Left ventricle myocardium inferior (tissue), 1 donor: ENCODE measurements at regions not wholly inside any gene's neighbourhood (a gene's known extent, or its start where the extent isn't known, plus 50 kb on each side); places are given as distances from the start of the nearest gene placed in this dataset.

ENCODE experiments used
- DNase-seq: peaks from one replicate; pipeline ENCODE4 v3.0.0-alpha.2; 2020
- H3K27ac ChIP-seq: fragments of 200-600 bp; replicated peaks from 2 replicates; pipeline ENCODE4 v1.8.0; 2021
- H3K27me3 ChIP-seq: fragments of 200-600 bp; 2 replicates; pipeline ENCODE4 v1.8.0; 2021; ENCODE audit warnings: low read depth
- H3K36me3 ChIP-seq: fragments of 200-600 bp; 2 replicates; pipeline ENCODE4 v1.8.0; 2021
- H3K4me1 ChIP-seq: fragments of 200-600 bp; 2 replicates; pipeline ENCODE4 v1.8.0; 2021
- H3K4me3 ChIP-seq: fragments of 200-600 bp; 2 replicates; pipeline ENCODE4 v1.8.0; 2021; ENCODE audit warnings: mild to moderate bottlenecking, moderate library complexity
- H3K9me3 ChIP-seq: fragments of 200-600 bp; replicated peaks from 2 replicates; pipeline ENCODE4 v1.8.0; 2021
- intact Hi-C: fragments of 100-400 bp; cut with micrococcal nuclease; formaldehyde crosslinking; loops from one replicate; pipeline ENCODE4 v1.11.0; 2022
- TF ChIP-seq, protein P1 (sequence below): fragments of 200-600 bp; IDR thresholded peaks from 2 replicates; pipeline ENCODE4 v1.8.0; 2021; ENCODE audit warnings: antibody characterized with exemption, mild to moderate bottlenecking, borderline replicate concordance
- donor health status: DM: no; HTN: yes; CAD: no; lungs with severe emphysema.

DNA sequence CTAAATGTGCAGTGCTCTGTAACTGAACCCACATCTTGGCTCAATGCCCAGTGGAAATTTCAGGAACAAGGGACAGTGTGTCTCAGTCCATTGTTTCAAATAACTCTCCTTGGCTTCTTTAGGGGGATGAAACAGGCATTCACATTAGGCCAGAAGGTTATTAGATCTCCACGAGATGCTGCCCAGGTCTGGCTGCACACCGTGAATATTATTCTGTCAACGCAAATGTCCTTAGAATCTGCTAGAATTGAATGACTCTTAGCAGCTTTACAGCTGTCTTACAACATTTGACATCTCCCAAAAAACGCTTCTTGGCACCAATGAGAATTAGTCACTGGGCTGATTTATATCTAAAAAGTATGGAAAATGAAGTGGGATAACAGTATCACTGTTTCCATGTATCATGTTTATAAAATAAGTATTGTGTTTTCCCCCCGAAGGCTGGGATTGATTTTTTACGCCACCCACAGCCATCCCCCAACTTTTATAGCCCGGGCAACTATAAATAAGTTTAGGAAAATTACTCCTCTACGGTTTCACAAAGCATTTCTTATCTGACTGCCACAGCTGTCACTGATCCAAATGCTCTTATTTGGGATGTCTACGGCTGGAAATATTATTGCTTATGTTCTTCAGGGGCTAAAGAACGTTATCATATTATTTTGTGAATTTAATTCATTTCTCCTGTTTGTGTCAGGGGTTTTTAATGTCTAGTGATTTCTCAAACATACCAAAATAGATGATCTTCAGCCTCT lies 559.7 kb upstream of the FAT1 start:
- no peaks in the 10 kb centered on the region for H3K9me3 ChIP-seq
- intact Hi-C loops: no loop called here
- no peak for DNase-seq
- H3K27me3 ChIP-seq: no peaks in the 10 kb centered on the region
- H3K4me1 ChIP-seq: no peaks in the 10 kb centered on the region
- H3K4me3 ChIP-seq: no peak overlapping the region
- H3K27ac ChIP-seq: peak overlapping the region; percentile 57
- H3K36me3 ChIP-seq: no peaks in the 10 kb centered on the region
- TF ChIP-seq, protein P1, sequence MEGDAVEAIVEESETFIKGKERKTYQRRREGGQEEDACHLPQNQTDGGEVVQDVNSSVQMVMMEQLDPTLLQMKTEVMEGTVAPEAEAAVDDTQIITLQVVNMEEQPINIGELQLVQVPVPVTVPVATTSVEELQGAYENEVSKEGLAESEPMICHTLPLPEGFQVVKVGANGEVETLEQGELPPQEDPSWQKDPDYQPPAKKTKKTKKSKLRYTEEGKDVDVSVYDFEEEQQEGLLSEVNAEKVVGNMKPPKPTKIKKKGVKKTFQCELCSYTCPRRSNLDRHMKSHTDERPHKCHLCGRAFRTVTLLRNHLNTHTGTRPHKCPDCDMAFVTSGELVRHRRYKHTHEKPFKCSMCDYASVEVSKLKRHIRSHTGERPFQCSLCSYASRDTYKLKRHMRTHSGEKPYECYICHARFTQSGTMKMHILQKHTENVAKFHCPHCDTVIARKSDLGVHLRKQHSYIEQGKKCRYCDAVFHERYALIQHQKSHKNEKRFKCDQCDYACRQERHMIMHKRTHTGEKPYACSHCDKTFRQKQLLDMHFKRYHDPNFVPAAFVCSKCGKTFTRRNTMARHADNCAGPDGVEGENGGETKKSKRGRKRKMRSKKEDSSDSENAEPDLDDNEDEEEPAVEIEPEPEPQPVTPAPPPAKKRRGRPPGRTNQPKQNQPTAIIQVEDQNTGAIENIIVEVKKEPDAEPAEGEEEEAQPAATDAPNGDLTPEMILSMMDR: no peak

DNA sequence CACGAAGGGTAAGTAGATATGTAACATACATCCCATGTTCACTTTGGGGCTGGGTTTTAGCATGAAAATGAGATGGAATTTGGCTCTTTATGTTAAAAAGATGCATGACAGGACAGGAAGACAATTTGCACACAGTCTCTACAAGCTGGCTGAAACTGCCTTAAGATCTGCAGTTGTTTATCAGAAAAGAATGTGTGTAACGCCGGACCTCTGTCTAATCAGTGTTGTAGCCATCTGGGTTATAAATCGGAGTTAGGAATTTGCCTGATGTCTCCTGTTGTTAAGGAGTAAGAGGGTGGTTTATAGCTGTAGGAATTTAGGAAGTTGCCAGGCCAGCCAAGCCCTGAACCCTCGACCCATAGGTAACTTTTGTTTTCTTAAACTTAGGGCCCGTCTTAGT lies 562.9 kb upstream of the FAT1 start:
- H3K27me3 ChIP-seq: no peaks in the 10 kb centered on the region
- intact Hi-C loops: no loop called here
- H3K4me3 ChIP-seq: no peak overlapping the region
- no peak for DNase-seq
- no peaks in the 10 kb centered on the region for H3K4me1 ChIP-seq
- no peak overlapping the region for H3K27ac ChIP-seq
- TF ChIP-seq, protein P1: no peak
- no peaks in the 10 kb centered on the region for H3K36me3 ChIP-seq
- peaks cover 7% of the 10 kb centered on the region for H3K9me3 ChIP-seq

DNA sequence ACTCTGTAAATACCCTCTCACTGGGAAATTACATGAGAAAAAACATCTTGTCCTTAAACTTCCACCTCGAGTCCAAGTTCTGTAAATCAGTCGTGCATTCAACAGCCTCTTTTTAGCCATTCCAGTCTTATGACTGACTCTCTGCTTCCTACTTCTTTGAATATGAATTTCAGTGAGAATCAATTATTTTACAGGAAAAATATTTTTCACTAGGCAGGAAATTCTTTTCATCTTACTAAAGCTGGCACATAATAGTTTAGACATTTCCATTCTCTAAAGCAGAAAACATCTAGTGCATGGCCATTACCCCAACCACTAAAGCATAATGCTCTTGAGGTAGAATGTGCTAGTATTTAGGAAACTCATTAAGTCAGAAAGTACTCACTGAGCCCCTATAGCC lies 565.7 kb upstream of the FAT1 start:
- H3K27ac ChIP-seq: no peak overlapping the region
- no peaks in the 10 kb centered on the region for H3K27me3 ChIP-seq
- H3K9me3 ChIP-seq: peaks cover 11% of the 10 kb centered on the region
- TF ChIP-seq, protein P1: no peak
- H3K4me1 ChIP-seq: no peaks in the 10 kb centered on the region
- DNase-seq: no peak
- H3K4me3 ChIP-seq: no peak overlapping the region
- intact Hi-C loops: no loop called here
- H3K36me3 ChIP-seq: no peaks in the 10 kb centered on the region

DNA sequence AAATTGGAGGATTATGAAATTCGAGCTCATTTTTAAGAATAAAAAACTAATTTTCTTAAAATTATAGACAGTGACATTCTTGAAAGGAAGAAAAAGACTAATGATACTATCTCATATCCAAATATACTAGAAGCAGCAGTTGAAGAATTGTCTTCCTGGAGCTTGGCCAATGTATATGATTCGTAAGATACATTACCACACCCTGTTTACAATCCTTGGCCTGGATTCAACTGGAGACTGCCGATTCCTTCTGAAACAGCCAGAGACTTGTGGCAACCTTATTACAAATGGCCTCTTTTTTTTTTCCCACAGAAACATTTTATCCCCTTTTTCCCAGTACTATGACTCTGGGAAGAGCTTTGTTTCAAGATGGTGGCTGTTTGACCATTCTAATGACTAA lies 571.2 kb upstream of the FAT1 start:
- Histone ChIP-seq H3K4me3 (no peak overlapping the region), H3K4me1 (no peaks in the 10 kb centered on the region), H3K36me3 (no peaks in the 10 kb centered on the region), H3K27ac (no peak overlapping the region), H3K9me3 (peaks cover 23% of the 10 kb centered on the region), H3K27me3 (no peaks in the 10 kb centered on the region)
- TF ChIP-seq, protein P1: no peak
- no peak for DNase-seq
- intact Hi-C loops: no loop called here

DNA sequence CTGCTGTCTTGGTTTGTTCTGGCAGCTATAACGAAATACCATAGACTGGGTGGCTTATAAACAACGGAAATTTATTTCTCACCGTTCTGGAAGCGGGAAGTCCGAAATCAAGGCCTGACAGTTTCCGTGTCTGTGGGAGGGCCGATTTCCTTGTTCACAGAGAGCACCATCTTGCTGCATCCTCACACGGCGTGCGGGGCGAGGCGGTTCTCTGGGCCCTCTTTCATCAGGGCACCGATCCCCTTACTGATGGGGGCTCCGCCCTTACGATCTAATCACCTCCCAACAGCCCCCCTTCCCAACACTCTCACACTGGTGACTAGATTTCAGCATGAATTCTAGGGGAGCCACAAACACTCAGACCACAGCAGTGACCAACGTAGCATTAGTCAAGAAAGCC lies 578.3 kb upstream of the FAT1 start:
- DNase-seq: no peak
- H3K36me3 ChIP-seq: no peaks in the 10 kb centered on the region
- H3K27me3 ChIP-seq: no peaks in the 10 kb centered on the region
- H3K4me1 ChIP-seq: no peaks in the 10 kb centered on the region
- TF ChIP-seq, protein P1: no peak
- peaks cover 2% of the 10 kb centered on the region for H3K9me3 ChIP-seq
- no peak overlapping the region for H3K27ac ChIP-seq
- intact Hi-C loops: no loop called here
- no peak overlapping the region for H3K4me3 ChIP-seq
